LNCAP (cell line): ENCODE measurements at regions not wholly inside any gene's neighbourhood (a gene's known extent, or its start where the extent isn't known, plus 50 kb on each side); places are given as distances from the start of the nearest gene placed in this dataset.

Source experiments
- TF ChIP-seq, protein P1 (sequence below): fragments of 450-650 bp; IDR thresholded peaks from 2 replicates; pipeline ENCODE4 v1.5.1; 2017; ENCODE audit warnings: mild to moderate bottlenecking

GRCh38 chr12:94868161-94868560 lies 135.3 kb downstream of the NDUFA12 start:
- TF ChIP-seq, protein P1, sequence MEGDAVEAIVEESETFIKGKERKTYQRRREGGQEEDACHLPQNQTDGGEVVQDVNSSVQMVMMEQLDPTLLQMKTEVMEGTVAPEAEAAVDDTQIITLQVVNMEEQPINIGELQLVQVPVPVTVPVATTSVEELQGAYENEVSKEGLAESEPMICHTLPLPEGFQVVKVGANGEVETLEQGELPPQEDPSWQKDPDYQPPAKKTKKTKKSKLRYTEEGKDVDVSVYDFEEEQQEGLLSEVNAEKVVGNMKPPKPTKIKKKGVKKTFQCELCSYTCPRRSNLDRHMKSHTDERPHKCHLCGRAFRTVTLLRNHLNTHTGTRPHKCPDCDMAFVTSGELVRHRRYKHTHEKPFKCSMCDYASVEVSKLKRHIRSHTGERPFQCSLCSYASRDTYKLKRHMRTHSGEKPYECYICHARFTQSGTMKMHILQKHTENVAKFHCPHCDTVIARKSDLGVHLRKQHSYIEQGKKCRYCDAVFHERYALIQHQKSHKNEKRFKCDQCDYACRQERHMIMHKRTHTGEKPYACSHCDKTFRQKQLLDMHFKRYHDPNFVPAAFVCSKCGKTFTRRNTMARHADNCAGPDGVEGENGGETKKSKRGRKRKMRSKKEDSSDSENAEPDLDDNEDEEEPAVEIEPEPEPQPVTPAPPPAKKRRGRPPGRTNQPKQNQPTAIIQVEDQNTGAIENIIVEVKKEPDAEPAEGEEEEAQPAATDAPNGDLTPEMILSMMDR, result no peak

- TF ChIP-seq, protein P1, result no peak
These were observed 136.2 kb downstream of the NDUFA12 start for GRCh38 chr12:94867066-94867855.

- TF ChIP-seq, protein P1, result no peak
These were observed 138.5 kb downstream of the NDUFA12 start for GRCh38 chr12:94864987-94865386.

GRCh38 chr12:94863321-94864035 lies 140.0 kb downstream of the NDUFA12 start:
- TF ChIP-seq, protein P1, result no peak

- TF ChIP-seq, protein P1, result no peak
These were observed 141.1 kb downstream of the NDUFA12 start for GRCh38 chr12:94862421-94862820.

DNA sequence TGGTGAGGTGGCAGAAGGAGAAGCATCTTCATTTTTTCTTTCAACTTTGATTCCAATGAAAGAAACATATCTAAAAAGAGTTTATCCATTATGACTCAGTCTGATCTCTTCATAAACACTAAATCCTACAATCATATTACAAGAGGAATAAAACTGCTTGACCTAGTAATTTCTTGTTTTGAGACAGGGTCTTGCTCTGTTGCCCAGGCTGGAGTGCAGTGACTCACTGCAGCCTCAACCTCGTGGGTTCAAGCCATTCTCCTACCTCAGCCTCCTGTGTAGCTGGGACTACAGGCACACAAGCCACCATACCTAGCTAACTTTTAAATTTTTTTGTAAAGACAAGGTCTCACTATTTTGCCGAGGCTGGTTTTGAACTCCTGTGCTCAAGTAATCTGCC lies 147.2 kb downstream of the NDUFA12 start:
- TF ChIP-seq, protein P1, result no peak

DNA sequence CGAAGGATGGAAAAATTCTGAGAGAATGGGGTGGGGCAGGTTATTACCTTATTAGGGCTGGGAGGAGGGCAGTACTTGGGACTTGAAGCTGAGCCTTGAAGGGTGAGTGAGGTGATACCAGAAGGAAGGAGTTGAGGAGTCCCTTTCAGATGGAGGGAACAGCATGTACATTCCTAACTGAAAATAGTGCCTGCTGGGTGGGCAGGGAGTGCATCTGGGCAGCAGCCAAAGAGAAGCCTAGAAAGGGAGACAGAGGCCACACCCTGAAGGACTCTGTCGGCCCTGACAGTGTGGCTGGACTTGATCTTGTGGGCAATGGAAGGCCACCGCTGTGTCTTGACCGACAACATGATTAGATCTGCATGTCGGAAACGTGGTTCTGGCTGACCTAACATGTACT lies 147.6 kb downstream of the NDUFA12 start:
- TF ChIP-seq, protein P1, result no peak
